Lower leg skin (tissue), 4 donors: ENCODE measurements at regions not wholly inside any gene's neighbourhood (a gene's known extent, or its start where the extent isn't known, plus 50 kb on each side); places are given as distances from the start of the nearest gene placed in this dataset.
"Not testable (repeated sequence)": the region's sequence is repeated elsewhere in the genome, so short reads cannot be mapped to it uniquely, and the experiment has no call there.

ENCODE experiments used
- DNase-seq, 2 donors: peaks; one replicate each; pipeline ENCODE4 v3.0.0-alpha.2; 2019; ENCODE audit warnings: low spot score in 2 of 2
- H3K4me3 ChIP-seq: fragments of 200-600 bp; sonication (generic); 2 replicates; pipeline ENCODE4 v1.5.1; 2017; ENCODE audit warnings: mild to moderate bottlenecking, low read depth; ENCODE audit not compliant: poor library complexity, severe bottlenecking
- POLR2A ChIP-seq, 2 donors: fragments of 450-650 bp; IDR thresholded peaks; one replicate each; pipeline ENCODE4 v1.6.1; 2016 to 2017; ENCODE audit warnings: antibody characterized with exemption in 2 of 2, mild to moderate bottlenecking in 1 of 2, moderate library complexity in 1 of 2
- WGBS, 2 donors: methylation state at CpG; one replicate each; pipeline ENCODE4 v1.1.5; 2018; 5-methylcytosine and 5-hydroxymethylcytosine counted together
- intact Hi-C: fragments of 100-400 bp; cut with DNase I; formaldehyde crosslinking; loops from one replicate; pipeline ENCODE4 v1.15.0; 2023; ENCODE audit warnings: low total_unique reads
- TF ChIP-seq, protein P1 (sequence below), 3 donors: fragments of 450-650 bp; IDR thresholded peaks; one replicate each; pipeline ENCODE4 v1.5.1; 2016; ENCODE audit warnings: antibody characterized with exemption in 3 of 3, mild to moderate bottlenecking in 3 of 3, moderate library complexity in 2 of 3

DNA sequence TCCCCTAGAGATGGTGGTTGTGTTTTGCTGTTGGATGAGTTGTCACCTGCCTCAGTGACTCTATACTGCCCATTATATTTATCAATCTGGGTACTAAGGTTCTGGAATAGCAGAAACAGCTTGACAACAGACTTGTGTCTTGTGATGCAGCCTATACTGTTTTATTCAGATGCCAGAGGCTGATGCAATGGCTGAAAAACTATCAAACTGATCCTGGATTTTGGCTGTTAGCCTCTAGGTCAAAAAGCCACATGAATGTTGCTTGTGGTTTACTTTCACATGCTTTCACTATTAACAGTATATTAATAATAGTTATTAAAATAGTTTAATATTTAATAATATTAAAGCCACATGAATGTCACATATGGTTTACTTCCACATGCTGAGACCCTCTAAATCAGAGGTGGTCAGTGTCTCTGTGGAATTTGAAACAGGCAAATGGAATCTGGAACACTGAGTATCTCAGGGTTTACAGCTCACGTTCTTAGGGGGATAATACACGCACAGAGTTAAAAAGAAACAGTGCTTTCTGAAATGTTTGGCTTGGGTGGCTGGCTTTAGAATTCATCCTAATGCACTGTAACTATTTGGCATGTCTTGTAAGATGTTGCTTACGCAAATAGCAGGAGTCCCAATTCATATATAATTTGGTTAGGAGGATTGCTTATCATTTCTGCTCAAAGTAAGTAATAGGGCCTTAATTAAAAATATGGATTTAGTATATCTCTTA is 82.5 kb upstream of the LCORL start:
- intact Hi-C loops = no loop called here
- DNase-seq = no peak
- no peak for TF ChIP-seq POLR2A (IDR thresholded peaks at IDR 0.05)
- TF ChIP-seq, protein P1, sequence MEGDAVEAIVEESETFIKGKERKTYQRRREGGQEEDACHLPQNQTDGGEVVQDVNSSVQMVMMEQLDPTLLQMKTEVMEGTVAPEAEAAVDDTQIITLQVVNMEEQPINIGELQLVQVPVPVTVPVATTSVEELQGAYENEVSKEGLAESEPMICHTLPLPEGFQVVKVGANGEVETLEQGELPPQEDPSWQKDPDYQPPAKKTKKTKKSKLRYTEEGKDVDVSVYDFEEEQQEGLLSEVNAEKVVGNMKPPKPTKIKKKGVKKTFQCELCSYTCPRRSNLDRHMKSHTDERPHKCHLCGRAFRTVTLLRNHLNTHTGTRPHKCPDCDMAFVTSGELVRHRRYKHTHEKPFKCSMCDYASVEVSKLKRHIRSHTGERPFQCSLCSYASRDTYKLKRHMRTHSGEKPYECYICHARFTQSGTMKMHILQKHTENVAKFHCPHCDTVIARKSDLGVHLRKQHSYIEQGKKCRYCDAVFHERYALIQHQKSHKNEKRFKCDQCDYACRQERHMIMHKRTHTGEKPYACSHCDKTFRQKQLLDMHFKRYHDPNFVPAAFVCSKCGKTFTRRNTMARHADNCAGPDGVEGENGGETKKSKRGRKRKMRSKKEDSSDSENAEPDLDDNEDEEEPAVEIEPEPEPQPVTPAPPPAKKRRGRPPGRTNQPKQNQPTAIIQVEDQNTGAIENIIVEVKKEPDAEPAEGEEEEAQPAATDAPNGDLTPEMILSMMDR (IDR thresholded peaks at IDR 0.05) = no peak
- no peak overlapping the region for H3K4me3 ChIP-seq
- 58 to 63% methylated on average over 3 of the region's 3 CpGs for WGBS, 2 donors

DNA sequence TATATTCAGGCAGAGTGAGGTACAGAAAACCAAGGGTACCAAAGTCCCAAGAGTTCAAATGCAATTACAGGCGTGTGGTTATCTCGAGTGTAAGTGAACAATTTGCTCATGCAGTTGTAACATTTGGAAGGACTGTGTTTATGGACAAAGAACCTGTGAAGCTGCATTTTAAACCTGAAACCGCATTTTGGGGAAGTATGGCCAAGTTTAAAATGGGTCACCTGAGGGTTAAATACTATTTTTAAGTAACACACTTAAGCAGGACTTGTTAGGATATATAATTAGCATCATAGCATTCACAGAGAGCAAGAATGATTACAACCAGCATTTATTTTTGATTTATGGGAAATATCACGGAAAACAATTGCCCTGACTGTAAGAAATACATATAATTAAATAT is 79.1 kb upstream of the LCORL start:
- no peak overlapping the region for H3K4me3 ChIP-seq
- WGBS, 2 donors = 76 to 77% methylated on average over 4 of the region's 4 CpGs
- TF ChIP-seq, protein P1 (IDR thresholded peaks at IDR 0.05) = no peak
- TF ChIP-seq POLR2A (IDR thresholded peaks at IDR 0.05) = no peak
- DNase-seq = no peak
- intact Hi-C loops = no loop called here

DNA sequence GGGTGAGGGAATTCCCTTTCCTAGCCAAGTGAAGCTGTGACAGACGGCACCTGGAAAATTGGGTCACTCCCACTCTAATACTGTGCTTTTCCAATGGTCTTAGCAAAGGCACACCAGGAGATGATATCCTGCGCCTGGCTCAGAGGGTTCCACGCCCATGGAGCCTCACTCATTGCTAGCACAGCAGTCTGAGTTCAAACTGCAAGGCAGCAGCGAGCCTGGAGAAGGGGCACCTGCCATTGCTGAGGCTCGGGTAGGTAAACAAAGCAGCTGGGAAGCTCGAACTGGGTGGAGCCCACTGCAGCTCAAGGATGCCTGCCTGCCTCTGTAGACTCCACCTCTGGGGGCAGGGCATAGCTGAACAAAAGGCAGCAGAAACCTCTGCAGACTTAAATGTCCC is 68.9 kb upstream of the LCORL start:
- H3K4me3 ChIP-seq, DNase-seq: not testable (repeated sequence)
- WGBS, 2 donors = 64 to 83% methylated on average over 5 to 6 of the region's 6 CpGs
- intact Hi-C loops = loop anchor here (10.0 kb wide), 1 partner anchor 1074 kb away; no protein-coding TSS in a partner anchor

DNA sequence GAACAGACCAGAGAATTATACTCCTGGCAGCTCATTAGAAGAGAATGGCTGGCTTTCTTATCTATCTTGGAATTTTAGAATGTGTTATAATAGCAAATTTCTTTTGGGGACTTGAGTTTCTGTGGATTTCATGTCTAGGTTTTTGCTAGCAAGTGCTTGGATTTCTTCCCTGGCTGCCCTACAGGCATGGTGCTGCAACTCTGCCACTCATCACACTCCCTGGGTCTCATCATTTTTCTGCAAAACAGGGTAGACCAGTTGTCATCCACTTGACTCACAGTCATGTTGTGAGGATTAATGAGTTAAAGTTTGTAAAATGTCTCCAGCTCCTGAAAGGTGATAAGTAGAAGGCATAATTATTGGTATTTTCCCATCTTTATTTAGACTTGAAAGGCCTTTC is 60.7 kb upstream of the LCORL start:
- intact Hi-C loops = no loop called here

DNA sequence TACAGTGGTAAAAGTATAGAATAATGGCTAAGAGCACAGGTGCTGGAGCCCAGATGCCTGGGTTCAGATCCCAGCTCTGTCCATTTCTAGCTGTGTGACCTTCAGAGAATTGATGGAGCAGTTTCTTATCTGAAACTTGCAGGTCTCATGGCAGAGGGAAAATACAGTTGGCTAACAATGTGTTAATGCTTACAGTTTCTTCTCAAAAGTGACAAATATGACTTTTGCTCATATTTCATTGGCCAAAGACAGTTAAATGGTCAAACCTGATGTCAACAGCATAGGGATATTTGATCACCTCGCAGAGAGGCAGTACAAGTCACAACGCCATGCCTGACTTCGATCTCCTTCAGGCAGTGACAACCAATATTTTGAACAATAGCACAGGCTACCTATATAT is 60.2 kb upstream of the LCORL start:
- no peak overlapping the region for H3K4me3 ChIP-seq
- TF ChIP-seq, protein P1 (IDR thresholded peaks at IDR 0.05) = no peak
- no peak for TF ChIP-seq POLR2A (IDR thresholded peaks at IDR 0.05)
- DNase-seq = no peak
- intact Hi-C loops = no loop called here
- 72 to 80% methylated on average over 3 of the region's 3 CpGs for WGBS, 2 donors

More for the DNA sequence above, 60.7 kb upstream of the LCORL start:
- H3K4me3 ChIP-seq = no peak overlapping the region
- DNase-seq = no peak
- TF ChIP-seq, protein P1 (IDR thresholded peaks at IDR 0.05) = no peak
- no peak for TF ChIP-seq POLR2A (IDR thresholded peaks at IDR 0.05)

DNA sequence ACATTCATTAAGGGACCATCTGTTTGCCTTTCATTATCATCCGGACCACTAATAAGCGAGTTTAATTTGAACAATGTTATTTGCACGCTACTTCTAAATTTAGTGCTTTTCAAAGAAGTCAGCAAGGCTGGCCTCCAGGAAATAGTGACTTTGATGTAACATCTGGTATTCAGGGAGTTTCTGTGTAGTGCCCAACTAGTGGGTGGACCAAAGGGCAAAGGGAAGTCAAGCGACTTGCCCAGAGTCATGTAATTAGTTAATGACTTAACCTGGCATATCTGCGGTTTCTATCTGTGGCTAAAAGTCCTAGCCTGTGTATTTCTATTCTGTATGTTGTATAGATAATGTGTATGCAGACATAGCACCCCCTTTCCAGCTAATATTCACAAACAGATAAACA is 56.3 kb upstream of the LCORL start:
- TF ChIP-seq, protein P1 (IDR thresholded peaks at IDR 0.05) = no peak
- no peak overlapping the region for H3K4me3 ChIP-seq
- DNase-seq = no peak
- intact Hi-C loops = no loop called here
- WGBS, 2 donors = 38 to 42% methylated on average over 5 of the region's 5 CpGs
